ENCODE measurements at regions not wholly inside any gene's neighbourhood (a gene's known extent, or its start where the extent isn't known, plus 50 kb on each side); places are given as distances from the start of the nearest gene placed in this dataset.
A peak's percentile ranks its signal among the peaks of the same experiment; 100 is the strongest.

- H3K27me3 Mint-ChIP-seq, result peaks cover under 1% of the 10 kb centered on the region
- DNase-seq (no peak), ATAC-seq (no peak)
- no peak overlapping the region for H3K4me3 Mint-ChIP-seq
- H3K36me3 Mint-ChIP-seq (ENCODE audit: low read depth), result no peaks in the 10 kb centered on the region
- H3K9me3 Mint-ChIP-seq, result no peaks in the 10 kb centered on the region
- no peak overlapping the region for H3K27ac Mint-ChIP-seq
- H3K4me1 Mint-ChIP-seq, result peaks cover 24% of the 10 kb centered on the region
These were observed 215.1 kb downstream of the SEC61B start for GRCh38 chr9:99437145-99437544.

- Mint-ChIP-seq H3K4me3 (no peak overlapping the region), H3K4me1 (peaks cover 16% of the 10 kb centered on the region), H3K27me3 (peaks cover 6% of the 10 kb centered on the region), H3K36me3 (ENCODE audit: low read depth) (no peaks in the 10 kb centered on the region), H3K27ac (no peak overlapping the region), H3K9me3 (no peaks in the 10 kb centered on the region)
- ATAC-seq (no peak), DNase-seq (no peak)
These were observed 216.5 kb downstream of the SEC61B start for GRCh38 chr9:99438596-99438995.

GRCh38 chr9:99441829-99442228 lies 219.7 kb downstream of the SEC61B start:
- ATAC-seq, result no peak
- Mint-ChIP-seq H3K4me1 (peaks cover 19% of the 10 kb centered on the region), H3K27ac (no peak overlapping the region), H3K36me3 (ENCODE audit: low read depth) (no peaks in the 10 kb centered on the region), H3K9me3 (no peaks in the 10 kb centered on the region), H3K4me3 (no peak overlapping the region), H3K27me3 (peaks cover 12% of the 10 kb centered on the region)
- DNase-seq, result no peak

DNA sequence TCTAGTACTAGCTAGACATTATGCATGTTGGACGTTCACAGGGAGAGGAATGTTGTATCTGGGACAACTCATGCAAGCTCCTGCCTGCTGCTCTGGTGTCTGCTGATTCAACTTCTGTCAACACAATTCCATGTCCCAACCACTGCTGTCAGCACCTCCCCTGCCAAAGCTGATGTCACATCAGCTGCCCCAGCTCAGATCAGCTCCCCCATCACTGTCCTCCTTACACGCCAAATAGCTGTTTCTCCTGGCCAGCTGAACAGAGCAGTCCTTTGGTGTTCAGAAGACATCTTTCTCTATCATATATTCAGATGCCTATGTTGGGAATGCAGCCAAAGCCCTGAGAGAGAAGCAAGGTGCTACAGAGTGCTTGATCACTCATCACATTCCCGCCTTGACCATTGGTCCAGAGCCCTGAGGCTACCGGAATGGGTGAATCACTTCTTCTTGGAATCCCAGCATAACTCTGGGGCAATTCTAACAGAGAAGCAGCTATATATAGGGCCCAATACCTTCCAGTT lies 223.3 kb downstream of the SEC61B start:
- H3K9me3 Mint-ChIP-seq, result no peaks in the 10 kb centered on the region
- H3K4me1 Mint-ChIP-seq, result peaks cover 14% of the 10 kb centered on the region
- ATAC-seq, result no peak
- H3K27ac Mint-ChIP-seq, result peak overlapping the region; percentile 67
- no peak for DNase-seq
- peaks cover 29% of the 10 kb centered on the region for H3K27me3 Mint-ChIP-seq
- H3K4me3 Mint-ChIP-seq, result no peak overlapping the region
- H3K36me3 Mint-ChIP-seq (ENCODE audit: low read depth), result no peaks in the 10 kb centered on the region

GRCh38 chr9:99445920-99446319 lies 223.8 kb downstream of the SEC61B start:
- no peaks in the 10 kb centered on the region for H3K9me3 Mint-ChIP-seq
- ATAC-seq, result peak; percentile 84
- peaks cover 29% of the 10 kb centered on the region for H3K27me3 Mint-ChIP-seq

DNA sequence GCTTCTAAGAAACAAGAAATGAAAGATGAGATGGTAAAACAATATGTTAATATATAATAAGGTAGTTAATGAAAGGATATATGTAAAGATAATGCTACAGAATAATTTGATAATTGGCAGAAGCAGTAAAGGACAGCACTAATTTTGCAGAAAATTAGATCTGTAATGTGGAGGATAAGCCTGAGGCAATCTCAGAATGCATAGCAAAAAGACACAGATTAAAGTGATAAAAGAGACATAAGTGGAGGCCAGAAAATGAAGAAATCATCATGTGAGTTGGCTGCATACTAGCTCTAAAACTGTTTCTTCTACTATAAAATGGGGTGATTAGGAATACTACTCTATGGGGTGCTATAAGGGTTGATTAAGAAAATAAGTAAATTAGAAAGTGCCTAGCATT lies 225.9 kb downstream of the SEC61B start:
- Mint-ChIP-seq H3K4me3 (no peak overlapping the region), H3K27me3 (peaks cover 31% of the 10 kb centered on the region), H3K36me3 (ENCODE audit: low read depth) (no peaks in the 10 kb centered on the region), H3K27ac (no peak overlapping the region), H3K9me3 (no peaks in the 10 kb centered on the region), H3K4me1 (peaks cover 14% of the 10 kb centered on the region)
- no peak for ATAC-seq
- no peak for DNase-seq

More at GRCh38 chr9:99445920-99446319, 223.8 kb downstream of the SEC61B start:
- Mint-ChIP-seq H3K27ac (peak overlapping the region; percentile 67), H3K36me3 (ENCODE audit: low read depth) (no peaks in the 10 kb centered on the region), H3K4me3 (no peak overlapping the region), H3K4me1 (peaks cover 14% of the 10 kb centered on the region)
- DNase-seq, result no peak

DNA sequence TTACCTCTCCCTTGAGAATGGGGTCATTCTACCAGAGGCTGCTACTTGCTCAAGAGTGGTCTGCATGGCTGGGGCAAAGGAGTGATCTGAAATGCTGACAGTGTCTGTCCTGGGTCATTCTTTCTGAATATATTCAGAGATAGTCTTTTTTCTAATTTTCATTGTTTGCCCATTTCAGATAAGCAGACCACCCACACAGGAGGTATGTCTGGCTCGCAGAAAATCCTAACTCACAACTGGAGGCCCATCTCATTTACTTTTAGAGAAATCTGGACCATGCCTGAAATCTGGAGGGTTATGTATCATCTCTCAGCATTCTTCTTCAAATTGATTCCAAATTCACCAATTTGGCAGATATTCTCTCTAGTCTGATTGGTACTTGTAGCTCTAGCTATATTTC lies 227.6 kb downstream of the SEC61B start:
- Mint-ChIP-seq H3K4me1 (peaks cover 14% of the 10 kb centered on the region), H3K27me3 (peaks cover 30% of the 10 kb centered on the region), H3K9me3 (no peaks in the 10 kb centered on the region), H3K36me3 (ENCODE audit: low read depth) (no peaks in the 10 kb centered on the region), H3K4me3 (no peak overlapping the region), H3K27ac (no peak overlapping the region)
- ATAC-seq (no peak), DNase-seq (no peak)

DNA sequence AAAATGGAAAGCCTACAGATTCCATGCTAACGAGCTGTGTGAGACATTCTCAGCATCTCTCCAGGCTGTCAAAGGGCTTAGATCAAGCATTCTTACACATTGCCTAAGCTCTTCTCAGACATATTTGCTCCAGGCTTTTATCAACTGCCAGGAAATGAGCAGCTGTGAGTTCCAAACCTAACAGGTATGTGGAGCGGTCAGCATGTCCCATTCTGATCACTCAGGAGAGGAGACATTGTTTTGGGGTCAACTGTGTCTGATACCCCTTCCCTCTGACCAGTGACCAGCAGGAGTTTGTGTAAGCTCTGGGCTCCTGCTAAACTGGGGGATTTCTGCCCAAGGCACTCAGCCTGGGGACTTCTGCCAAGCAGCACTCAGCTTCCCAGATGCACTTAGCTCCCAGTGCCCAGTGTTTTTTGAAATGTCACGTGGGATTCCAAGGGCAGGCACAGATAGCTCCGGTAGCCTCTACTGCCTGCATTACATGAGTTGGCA lies 229.1 kb downstream of the SEC61B start:
- no peaks in the 10 kb centered on the region for H3K9me3 Mint-ChIP-seq
- peaks cover 31% of the 10 kb centered on the region for H3K27me3 Mint-ChIP-seq
- H3K36me3 Mint-ChIP-seq (ENCODE audit: low read depth), result no peaks in the 10 kb centered on the region

GRCh38 chr9:99457406-99457805 lies 235.3 kb downstream of the SEC61B start:
- ATAC-seq, result no peak
- no peaks in the 10 kb centered on the region for H3K9me3 Mint-ChIP-seq
- no peak overlapping the region for H3K27ac Mint-ChIP-seq
- no peak for DNase-seq
- peaks cover 11% of the 10 kb centered on the region for H3K27me3 Mint-ChIP-seq
- H3K4me1 Mint-ChIP-seq, result no peaks in the 10 kb centered on the region
- no peaks in the 10 kb centered on the region for H3K36me3 Mint-ChIP-seq (ENCODE audit: low read depth)
- H3K4me3 Mint-ChIP-seq, result no peak overlapping the region

More for the DNA sequence above, 229.1 kb downstream of the SEC61B start:
- Mint-ChIP-seq H3K27ac (no peak overlapping the region), H3K4me3 (no peak overlapping the region), H3K4me1 (peaks cover 4% of the 10 kb centered on the region)
- ATAC-seq, result no peak
- DNase-seq, result no peak

- H3K27me3 Mint-ChIP-seq, result peaks cover 9% of the 10 kb centered on the region
- H3K4me3 Mint-ChIP-seq, result no peak overlapping the region
- no peaks in the 10 kb centered on the region for H3K36me3 Mint-ChIP-seq (ENCODE audit: low read depth)
- no peak overlapping the region for H3K27ac Mint-ChIP-seq
- no peaks in the 10 kb centered on the region for H3K9me3 Mint-ChIP-seq
- no peak for DNase-seq
- ATAC-seq, result no peak
- H3K4me1 Mint-ChIP-seq, result no peaks in the 10 kb centered on the region
These were observed 235.9 kb downstream of the SEC61B start for GRCh38 chr9:99457981-99458380.

GRCh38 chr9:99459919-99460318 lies 237.8 kb downstream of the SEC61B start:
- H3K9me3 Mint-ChIP-seq, result no peaks in the 10 kb centered on the region
- no peak overlapping the region for H3K4me3 Mint-ChIP-seq
- no peaks in the 10 kb centered on the region for H3K4me1 Mint-ChIP-seq
- no peaks in the 10 kb centered on the region for H3K36me3 Mint-ChIP-seq (ENCODE audit: low read depth)
- no peak overlapping the region for H3K27ac Mint-ChIP-seq
- no peak for ATAC-seq
- peaks cover 8% of the 10 kb centered on the region for H3K27me3 Mint-ChIP-seq
- DNase-seq, result no peak

- DNase-seq, result no peak
- H3K36me3 Mint-ChIP-seq (ENCODE audit: low read depth), result no peaks in the 10 kb centered on the region
- no peaks in the 10 kb centered on the region for H3K4me1 Mint-ChIP-seq
- ATAC-seq, result no peak
- no peaks in the 10 kb centered on the region for H3K9me3 Mint-ChIP-seq
- H3K4me3 Mint-ChIP-seq, result no peak overlapping the region
- no peaks in the 10 kb centered on the region for H3K27me3 Mint-ChIP-seq
- no peak overlapping the region for H3K27ac Mint-ChIP-seq
These were observed 241.0 kb downstream of the SEC61B start for GRCh38 chr9:99463131-99463530.

GRCh38 chr9:99464568-99464967 lies 242.5 kb downstream of the SEC61B start:
- no peaks in the 10 kb centered on the region for H3K9me3 Mint-ChIP-seq
- ATAC-seq, result no peak
- H3K4me1 Mint-ChIP-seq, result no peaks in the 10 kb centered on the region
- H3K27ac Mint-ChIP-seq, result no peak overlapping the region
- H3K27me3 Mint-ChIP-seq, result peaks cover 1% of the 10 kb centered on the region
- no peak overlapping the region for H3K4me3 Mint-ChIP-seq
- H3K36me3 Mint-ChIP-seq (ENCODE audit: low read depth), result no peaks in the 10 kb centered on the region
- no peak for DNase-seq

DNA sequence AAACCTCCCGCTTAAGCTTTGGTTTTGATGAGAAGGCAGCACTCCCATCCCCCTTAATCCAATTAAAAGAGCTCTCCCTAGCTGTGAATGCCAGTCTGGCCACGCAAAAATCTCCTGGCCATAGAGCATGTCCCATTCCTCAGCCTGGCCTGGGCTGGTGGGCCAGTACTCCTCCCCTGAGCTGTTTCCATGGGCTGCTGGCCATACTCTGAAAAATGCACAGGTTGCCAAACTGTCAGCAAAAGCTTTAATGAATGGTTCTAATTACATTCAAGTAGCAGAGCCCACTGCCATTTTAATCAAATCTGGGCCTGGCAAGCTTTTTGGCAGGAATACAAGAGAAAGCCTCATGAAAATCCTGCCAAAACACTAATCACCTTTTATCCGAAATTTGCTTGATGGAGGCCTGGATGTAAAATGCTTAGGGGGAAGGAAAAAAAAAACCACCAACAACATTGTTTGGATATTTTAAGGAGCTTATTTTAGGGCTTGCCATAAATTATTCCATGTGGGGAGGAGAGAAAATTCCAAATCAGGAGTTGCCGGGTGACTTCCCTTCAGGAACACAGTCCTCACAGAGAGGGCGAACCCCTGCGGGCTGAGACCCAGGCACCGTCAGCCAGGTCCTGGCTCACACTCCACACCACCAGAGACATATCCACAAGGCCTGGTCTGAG lies 243.3 kb downstream of the SEC61B start:
- no peaks in the 10 kb centered on the region for H3K36me3 Mint-ChIP-seq (ENCODE audit: low read depth)
- no peak overlapping the region for H3K27ac Mint-ChIP-seq
- DNase-seq (no peak), ATAC-seq (no peak)
- no peaks in the 10 kb centered on the region for H3K9me3 Mint-ChIP-seq
- H3K4me1 Mint-ChIP-seq, result no peaks in the 10 kb centered on the region
- peaks cover 3% of the 10 kb centered on the region for H3K27me3 Mint-ChIP-seq
- H3K4me3 Mint-ChIP-seq, result no peak overlapping the region

- no peak for DNase-seq
- Mint-ChIP-seq H3K4me1 (no peaks in the 10 kb centered on the region), H3K27me3 (peaks cover 6% of the 10 kb centered on the region), H3K9me3 (no peaks in the 10 kb centered on the region), H3K4me3 (no peak overlapping the region), H3K27ac (no peak overlapping the region), H3K36me3 (ENCODE audit: low read depth) (no peaks in the 10 kb centered on the region)
- ATAC-seq, result no peak
These were observed 244.0 kb downstream of the SEC61B start for GRCh38 chr9:99466104-99466503.
